Dermis blood vessel endothelial cell (primary cell): ENCODE measurements at regions not wholly inside any gene's neighbourhood (a gene's known extent, or its start where the extent isn't known, plus 50 kb on each side); places are given as distances from the start of the nearest gene placed in this dataset.

ENCODE experiments used
- DNase-seq: peaks from one replicate; pipeline ENCODE4 v3.0.0; 2010

GRCh38 chr5:87868792-87869191, 399.9 kb downstream of the TMEM161B start:
- DNase-seq, result no peak

- no peak for DNase-seq
Observed at GRCh38 chr5:87867281-87867680, 401.4 kb downstream of the TMEM161B start.

GRCh38 chr5:87853541-87853940, 415.1 kb downstream of the TMEM161B start:
- no peak for DNase-seq

- no peak for DNase-seq
Observed at GRCh38 chr5:87851603-87852002, 417.0 kb downstream of the TMEM161B start.

GRCh38 chr5:87850843-87851242, 417.8 kb downstream of the TMEM161B start:
- no peak for DNase-seq

GRCh38 chr5:87845734-87846133, 422.9 kb downstream of the TMEM161B start:
- DNase-seq, result no peak

GRCh38 chr5:87844866-87845265, 423.8 kb downstream of the TMEM161B start:
- DNase-seq, result no peak

GRCh38 chr5:87844449-87844848, 424.2 kb downstream of the TMEM161B start:
- DNase-seq, result no peak

- no peak for DNase-seq
Observed at GRCh38 chr5:87836696-87837095, 424.0 kb upstream of the CCNH start.

- no peak for DNase-seq
Observed at GRCh38 chr5:87831499-87831898, 418.8 kb upstream of the CCNH start.

GRCh38 chr5:87829217-87829551, 416.5 kb upstream of the CCNH start:
- DNase-seq, result no peak

- DNase-seq, result no peak
Observed at GRCh38 chr5:87828545-87829216, 416.0 kb upstream of the CCNH start.

- no peak for DNase-seq
Observed at GRCh38 chr5:87827539-87827938, 414.8 kb upstream of the CCNH start.

- DNase-seq, result no peak
Observed at GRCh38 chr5:87826507-87826906, 413.8 kb upstream of the CCNH start.

- DNase-seq, result no peak
Observed at GRCh38 chr5:87825583-87825982, 412.9 kb upstream of the CCNH start.

GRCh38 chr5:87807783-87808182, 395.1 kb upstream of the CCNH start:
- DNase-seq, result no peak

- no peak for DNase-seq
Observed at GRCh38 chr5:87803352-87803751, 390.6 kb upstream of the CCNH start.

- no peak for DNase-seq
Observed at GRCh38 chr5:87791869-87792268, 379.1 kb upstream of the CCNH start.

- DNase-seq, result no peak
Observed at GRCh38 chr5:87788416-87788815, 375.7 kb upstream of the CCNH start.

- DNase-seq, result no peak
Observed at GRCh38 chr5:87787625-87788256, 375.0 kb upstream of the CCNH start.

GRCh38 chr5:87787086-87787485, 374.4 kb upstream of the CCNH start:
- no peak for DNase-seq

GRCh38 chr5:87786471-87786870, 373.7 kb upstream of the CCNH start:
- DNase-seq, result no peak

GRCh38 chr5:87785554-87786335, 373.0 kb upstream of the CCNH start:
- DNase-seq, result no peak

- no peak for DNase-seq
Observed at GRCh38 chr5:87784879-87785495, 372.3 kb upstream of the CCNH start.
